Lung (tissue), 11 donors: ENCODE measurements at regions not wholly inside any gene's neighbourhood (a gene's known extent, or its start where the extent isn't known, plus 50 kb on each side); places are given as distances from the start of the nearest gene placed in this dataset.

Experiments used
- ATAC-seq: fragments of 200-7000 bp; cut with Tn5 transposase; one replicate; pipeline ENCODE4 v1.9.1; 2020; ENCODE audit warnings: moderate number of reproducible peaks; ENCODE audit not compliant: insufficient read depth, low FRiP score
- DNase-seq, 3 donors: peaks; one replicate each; pipeline ENCODE4 v3.0.0-alpha.2; 2013 to 2017
- H3K27ac ChIP-seq, 2 donors: one replicate each; pipeline ENCODE4 v1.5.1; 2013; ENCODE audit warnings: mild to moderate bottlenecking in 2 of 2, moderate library complexity in 2 of 2, control low read depth in 1 of 2, inconsistent platforms in 1 of 2, low read depth in 1 of 2, low read length in 1 of 2
- H3K27me3 ChIP-seq, 3 donors: one replicate each; pipeline ENCODE4 v1.5.1; 2013; ENCODE audit warnings: low read length in 2 of 3; ENCODE audit not compliant: control insufficient read depth in 3 of 3, insufficient read depth in 3 of 3
- H3K36me3 ChIP-seq, 4 donors: one replicate each; pipeline ENCODE4 v1.5.1; 2013; ENCODE audit warnings: low read length in 4 of 4, mild to moderate bottlenecking in 1 of 4, moderate library complexity in 1 of 4; ENCODE audit not compliant: control insufficient read depth in 4 of 4, insufficient read depth in 4 of 4
- H3K4me1 ChIP-seq, 5 donors: one replicate each; pipeline ENCODE4 v1.5.1; 2013; ENCODE audit warnings: low read length in 5 of 5, mild to moderate bottlenecking in 2 of 5, moderate library complexity in 1 of 5; ENCODE audit not compliant: control insufficient read depth in 5 of 5, insufficient read depth in 5 of 5
- H3K4me3 ChIP-seq: one replicate; pipeline ENCODE4 v1.5.1; 2013; ENCODE audit warnings: mild to moderate bottlenecking, control low read depth, moderate library complexity
- H3K9ac ChIP-seq, 2 donors: one replicate each; pipeline ENCODE4 v1.5.1; 2013; ENCODE audit warnings: low read length in 2 of 2, control low read depth in 1 of 2; ENCODE audit not compliant: insufficient read depth in 1 of 2
- H3K9me3 ChIP-seq, 4 donors: one replicate each; pipeline ENCODE4 v1.5.1; 2013; ENCODE audit warnings: low read length in 3 of 4, mild to moderate bottlenecking in 1 of 4, moderate library complexity in 1 of 4; ENCODE audit not compliant: control insufficient read depth in 4 of 4, insufficient read depth in 3 of 4
- CTCF ChIP-seq: IDR thresholded peaks from 2 replicates; pipeline ENCODE4 v1.5.1; 2012; ENCODE audit warnings: mild to moderate bottlenecking; ENCODE audit errors: control extremely low read depth, extremely low read depth
- WGBS, 2 donors: extraction: QIAGEN DNeasy Blood & Tissue Kit; methylation state at CpG; one replicate each; pipeline ENCODE4 v1.1.7; 2013; 5-methylcytosine and 5-hydroxymethylcytosine counted together
- donor health status: control.
- donor health status: control.
- donor health status: Bipolar disorder and iron deficiency.
- donor health status: healthy.
- donor health status: DM: yes; HTN: yes; CAD: no.

- Histone ChIP-seq H3K9me3 (no peaks in the 10 kb centered on the region), H3K27me3 (no peaks in the 10 kb centered on the region), H3K4me1 (peaks cover 0 to 14% (median 0%) of the 10 kb centered on the region in 5 donors), H3K36me3 (no peaks in the 10 kb centered on the region), H3K4me3 (no peak overlapping the region), H3K27ac (no peak overlapping the region), H3K9ac (no peak overlapping the region)
- DNase-seq (no peak), ATAC-seq (no peak)
- no peak for TF ChIP-seq CTCF
- 79 to 84% methylated on average over 3 of the region's 3 CpGs for WGBS, 2 donors
These were observed 108.6 kb downstream of the ABCC12 start for GRCh38 chr16:48047241-48047640.

- Histone ChIP-seq H3K9ac (no peak overlapping the region), H3K9me3 (no peaks in the 10 kb centered on the region), H3K36me3 (no peaks in the 10 kb centered on the region), H3K27ac (no peak overlapping the region), H3K4me1 (peaks cover 0 to 5% (median 0%) of the 10 kb centered on the region in 5 donors), H3K27me3 (no peaks in the 10 kb centered on the region), H3K4me3 (no peak overlapping the region)
- ATAC-seq (no peak), DNase-seq (no peak)
- 89 to 94% methylated on average over 1 of the region's 1 CpG for WGBS, 2 donors
- no peak for TF ChIP-seq CTCF
These were observed 111.7 kb downstream of the ABCC12 start for GRCh38 chr16:48044117-48044516.

GRCh38 chr16:48041981-48042421, 113.8 kb downstream of the ABCC12 start:
- peak; percentile 26 to 52 (median 26) for DNase-seq
- ATAC-seq, result no peak
- Histone ChIP-seq H3K4me3 (no peak overlapping the region), H3K27me3 (no peaks in the 10 kb centered on the region), H3K9ac (no peak overlapping the region), H3K4me1 (no peaks in the 10 kb centered on the region), H3K36me3 (no peaks in the 10 kb centered on the region), H3K27ac (no peak overlapping the region), H3K9me3 (no peaks in the 10 kb centered on the region)
- 58 to 61% methylated on average over 10 of the region's 10 CpGs for WGBS, 2 donors
- no peak for TF ChIP-seq CTCF

- no peak for DNase-seq
- H3K36me3 ChIP-seq, result no peaks in the 10 kb centered on the region
- no peak overlapping the region for H3K9ac ChIP-seq
- no peak overlapping the region for H3K4me3 ChIP-seq
- WGBS, 2 donors, result 67 to 89% methylated on average over 4 of the region's 4 CpGs
- no peak for ATAC-seq
- H3K27me3 ChIP-seq, result no peaks in the 10 kb centered on the region
- H3K4me1 ChIP-seq, result no peaks in the 10 kb centered on the region
- no peak overlapping the region for H3K27ac ChIP-seq
- TF ChIP-seq CTCF, result no peak
- H3K9me3 ChIP-seq, result peaks cover 0 to 3% (median 0%) of the 10 kb centered on the region in 4 donors
These were observed 120.7 kb downstream of the ABCC12 start for GRCh38 chr16:48035142-48035541.
